ENCODE measurements at regions not wholly inside any gene's neighbourhood (a gene's known extent, or its start where the extent isn't known, plus 50 kb on each side); places are given as distances from the start of the nearest gene placed in this dataset.

DNA sequence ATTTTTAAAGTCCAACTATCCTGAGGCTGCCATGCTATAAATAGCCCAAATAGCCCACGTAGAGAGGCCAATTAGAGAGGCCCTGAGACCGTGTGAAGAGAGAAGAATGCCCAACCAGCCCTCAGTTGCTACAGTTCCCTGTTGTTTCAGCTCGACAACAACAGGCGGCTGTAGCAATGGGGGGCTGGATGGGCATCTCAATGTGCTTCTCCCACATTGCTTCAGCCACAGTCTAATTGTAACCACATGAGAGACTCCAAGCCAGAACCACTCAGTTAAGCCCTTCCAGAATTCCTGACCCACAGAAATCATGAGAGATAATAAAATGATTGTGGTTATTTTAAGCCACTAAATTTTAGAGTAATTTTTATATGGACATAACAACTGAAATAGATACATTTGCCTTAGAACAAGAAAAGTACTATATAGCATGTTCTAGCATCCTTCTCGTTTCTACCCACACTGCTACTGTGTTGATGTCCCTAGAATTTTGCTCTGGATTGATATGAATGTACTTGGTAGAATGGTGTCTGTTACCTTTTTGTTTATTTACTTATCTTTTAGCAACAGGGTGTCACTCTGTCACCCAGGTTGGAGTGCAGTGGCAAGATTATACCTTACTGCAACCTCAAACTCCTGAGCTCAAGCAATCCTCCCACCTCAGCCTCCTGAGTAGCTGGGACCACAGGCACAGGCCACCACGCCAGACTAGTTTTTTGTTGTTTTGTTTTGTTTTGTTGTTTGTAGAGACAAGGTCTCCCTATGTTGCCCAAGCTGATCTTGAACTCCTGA lies 436.4 kb downstream of the BCOR start:
- TF ChIP-seq, protein P1, sequence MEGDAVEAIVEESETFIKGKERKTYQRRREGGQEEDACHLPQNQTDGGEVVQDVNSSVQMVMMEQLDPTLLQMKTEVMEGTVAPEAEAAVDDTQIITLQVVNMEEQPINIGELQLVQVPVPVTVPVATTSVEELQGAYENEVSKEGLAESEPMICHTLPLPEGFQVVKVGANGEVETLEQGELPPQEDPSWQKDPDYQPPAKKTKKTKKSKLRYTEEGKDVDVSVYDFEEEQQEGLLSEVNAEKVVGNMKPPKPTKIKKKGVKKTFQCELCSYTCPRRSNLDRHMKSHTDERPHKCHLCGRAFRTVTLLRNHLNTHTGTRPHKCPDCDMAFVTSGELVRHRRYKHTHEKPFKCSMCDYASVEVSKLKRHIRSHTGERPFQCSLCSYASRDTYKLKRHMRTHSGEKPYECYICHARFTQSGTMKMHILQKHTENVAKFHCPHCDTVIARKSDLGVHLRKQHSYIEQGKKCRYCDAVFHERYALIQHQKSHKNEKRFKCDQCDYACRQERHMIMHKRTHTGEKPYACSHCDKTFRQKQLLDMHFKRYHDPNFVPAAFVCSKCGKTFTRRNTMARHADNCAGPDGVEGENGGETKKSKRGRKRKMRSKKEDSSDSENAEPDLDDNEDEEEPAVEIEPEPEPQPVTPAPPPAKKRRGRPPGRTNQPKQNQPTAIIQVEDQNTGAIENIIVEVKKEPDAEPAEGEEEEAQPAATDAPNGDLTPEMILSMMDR (conservative IDR thresholded peaks at IDR 0.05; ENCODE audit: low read depth, low read length), result no peak
- Histone ChIP-seq H2AFZ (ENCODE audit: low read depth) (no peak overlapping the region), H3K4me3 (IDR thresholded peaks at IDR 0.05; ENCODE audit: insufficient read depth, low read depth, low read length) (no peak overlapping the region), H3K4me2 (no peak overlapping the region), H4K20me1 (ENCODE audit: insufficient read depth) (no peaks in the 10 kb centered on the region), H3K27me3 (ENCODE audit: insufficient read depth, low read depth) (no peaks in the 10 kb centered on the region), H3K79me2 (ENCODE audit: insufficient read depth, low read depth) (no peaks in the 10 kb centered on the region), H3K4me1 (ENCODE audit: low read depth, poor library complexity, severe bottlenecking) (no peaks in the 10 kb centered on the region), H3K36me3 (ENCODE audit: insufficient read depth) (no peaks in the 10 kb centered on the region), H3K9ac (no peak overlapping the region), H3K27ac (no peak overlapping the region)

DNA sequence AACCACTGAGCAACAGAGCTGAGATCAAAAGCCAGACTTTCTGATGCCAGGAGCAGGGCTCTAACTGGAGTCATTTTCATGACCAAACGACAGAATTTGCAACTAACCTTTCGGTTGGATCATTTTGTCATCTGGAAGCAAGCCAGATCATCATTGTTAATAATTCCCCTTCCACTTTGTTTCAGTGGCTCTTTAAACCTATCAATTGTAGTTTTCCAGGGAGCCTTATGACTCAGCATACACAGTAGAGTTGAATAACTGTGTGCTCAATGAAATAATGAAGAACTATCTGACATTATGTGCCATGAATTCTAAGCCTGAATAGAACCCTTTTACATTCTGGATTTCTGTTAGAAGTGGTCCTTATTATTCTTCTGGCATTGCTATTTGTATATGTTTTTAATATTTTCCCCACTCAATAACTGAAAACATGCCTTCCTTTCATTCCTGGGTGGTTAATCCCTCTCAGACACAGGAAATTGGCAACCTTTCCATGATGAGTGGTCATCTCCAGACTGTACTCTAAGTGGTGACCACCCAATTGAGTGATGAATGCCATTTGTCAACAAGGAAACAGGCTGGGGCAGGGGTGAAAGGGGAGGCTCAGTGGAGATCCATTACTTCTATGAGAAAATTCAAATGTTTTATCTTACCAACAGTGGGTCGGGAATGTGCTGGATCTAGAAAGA lies 431.8 kb downstream of the BCOR start:
- no peak overlapping the region for H3K4me3 ChIP-seq (IDR thresholded peaks at IDR 0.05; ENCODE audit: insufficient read depth, low read depth, low read length)
- H2AFZ ChIP-seq (ENCODE audit: low read depth), result no peak overlapping the region
- H3K4me1 ChIP-seq (ENCODE audit: low read depth, poor library complexity, severe bottlenecking), result no peaks in the 10 kb centered on the region
- no peak overlapping the region for H3K9ac ChIP-seq
- no peak overlapping the region for H3K27ac ChIP-seq
- TF ChIP-seq, protein P1 (conservative IDR thresholded peaks at IDR 0.05; ENCODE audit: low read depth, low read length), result no peak
- H3K27me3 ChIP-seq (ENCODE audit: insufficient read depth, low read depth), result no peaks in the 10 kb centered on the region
- H3K36me3 ChIP-seq (ENCODE audit: insufficient read depth), result no peaks in the 10 kb centered on the region
- H4K20me1 ChIP-seq (ENCODE audit: insufficient read depth), result no peaks in the 10 kb centered on the region
- no peak overlapping the region for H3K4me2 ChIP-seq
- H3K79me2 ChIP-seq (ENCODE audit: insufficient read depth, low read depth), result no peaks in the 10 kb centered on the region

DNA sequence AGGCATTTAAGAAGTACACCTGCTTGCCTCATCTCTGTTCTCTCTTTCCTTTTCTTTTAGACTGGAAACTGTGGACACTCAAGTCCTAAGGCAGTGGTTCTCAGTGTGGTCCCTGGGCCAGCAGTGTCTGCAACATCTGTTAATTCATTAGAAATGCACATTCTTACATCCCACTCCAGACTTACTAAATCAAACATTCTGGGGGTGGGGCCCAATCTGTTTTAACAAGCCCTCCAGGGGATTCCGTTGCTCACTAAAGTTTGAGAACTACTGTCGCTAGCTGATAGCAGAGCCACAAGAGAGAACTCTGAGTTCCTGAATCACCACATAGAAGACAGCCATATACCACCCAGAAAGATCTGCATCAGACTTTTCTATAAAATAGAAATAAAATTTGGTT lies 430.6 kb downstream of the BCOR start:
- no peaks in the 10 kb centered on the region for H3K36me3 ChIP-seq (ENCODE audit: insufficient read depth)
- H3K4me1 ChIP-seq (ENCODE audit: low read depth, poor library complexity, severe bottlenecking), result no peaks in the 10 kb centered on the region
- H3K79me2 ChIP-seq (ENCODE audit: insufficient read depth, low read depth), result no peaks in the 10 kb centered on the region
- H2AFZ ChIP-seq (ENCODE audit: low read depth), result no peak overlapping the region
- H3K4me3 ChIP-seq (IDR thresholded peaks at IDR 0.05; ENCODE audit: insufficient read depth, low read depth, low read length), result no peak overlapping the region
- H3K9ac ChIP-seq, result no peak overlapping the region
- H3K27me3 ChIP-seq (ENCODE audit: insufficient read depth, low read depth), result no peaks in the 10 kb centered on the region
- no peak overlapping the region for H3K27ac ChIP-seq
- no peak overlapping the region for H3K4me2 ChIP-seq
- TF ChIP-seq, protein P1 (conservative IDR thresholded peaks at IDR 0.05; ENCODE audit: low read depth, low read length), result no peak
- H4K20me1 ChIP-seq (ENCODE audit: insufficient read depth), result no peaks in the 10 kb centered on the region

DNA sequence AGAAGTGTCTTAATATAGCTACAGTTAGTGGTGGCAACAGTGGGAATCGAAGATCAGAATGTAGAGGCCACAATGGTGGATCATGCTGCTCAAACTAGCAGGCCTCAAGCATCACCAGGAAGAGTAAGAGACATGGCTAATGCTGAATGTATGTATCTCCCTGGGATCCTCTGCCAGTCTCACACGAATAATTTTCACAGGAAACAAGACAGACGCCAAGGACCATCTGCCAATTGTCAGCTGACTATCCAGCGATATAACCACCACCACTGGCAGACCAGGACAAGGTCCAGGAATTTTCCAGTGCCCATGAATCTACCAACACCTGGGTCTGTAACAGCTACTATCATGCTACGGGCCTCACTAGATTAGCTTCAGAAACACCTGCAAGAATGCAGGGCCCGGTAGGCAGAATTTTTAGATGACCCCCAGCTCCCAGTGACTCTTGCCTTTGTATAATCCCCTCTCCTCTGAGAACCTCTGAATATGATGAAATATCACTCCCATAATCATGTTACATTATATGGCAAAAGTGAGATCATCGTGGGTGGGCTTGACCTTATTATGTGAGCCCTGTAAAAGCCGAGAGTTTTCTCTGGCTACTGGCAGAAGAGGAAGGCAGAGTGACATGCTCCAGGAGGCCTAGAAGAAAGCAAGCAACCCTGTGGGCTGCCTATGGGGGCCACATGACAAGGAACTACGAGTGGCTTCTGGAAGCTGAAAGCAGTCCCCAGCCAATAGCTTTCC lies 429.8 kb downstream of the BCOR start:
- TF ChIP-seq, protein P1 (conservative IDR thresholded peaks at IDR 0.05; ENCODE audit: low read depth, low read length), result no peak
- Histone ChIP-seq H3K9ac (no peak overlapping the region), H3K79me2 (ENCODE audit: insufficient read depth, low read depth) (no peaks in the 10 kb centered on the region), H3K27ac (no peak overlapping the region), H3K27me3 (ENCODE audit: insufficient read depth, low read depth) (no peaks in the 10 kb centered on the region), H3K4me3 (IDR thresholded peaks at IDR 0.05; ENCODE audit: insufficient read depth, low read depth, low read length) (no peak overlapping the region), H4K20me1 (ENCODE audit: insufficient read depth) (no peaks in the 10 kb centered on the region), H2AFZ (ENCODE audit: low read depth) (no peak overlapping the region), H3K4me2 (no peak overlapping the region), H3K36me3 (ENCODE audit: insufficient read depth) (no peaks in the 10 kb centered on the region), H3K4me1 (ENCODE audit: low read depth, poor library complexity, severe bottlenecking) (no peaks in the 10 kb centered on the region)
